K562 (cell line): ENCODE measurements at regions not wholly inside any gene's neighbourhood (a gene's known extent, or its start where the extent isn't known, plus 50 kb on each side); places are given as distances from the start of the nearest gene placed in this dataset.

Experiments used
- ATAC-seq: fragments of 200-7000 bp; cut with Tn5 transposase; 3 replicates; pipeline ENCODE4 v1.9.1; 2020; ENCODE audit warnings: moderate library complexity
- BruUV-seq: library from RNA; stranded (reverse); fragments of 400-500 nt; replicated peaks from 2 replicates; lab custom pipeline; 2021; lab: Mats Ljungman, UMichigan
- CTCF ChIA-PET: fragments of 300-600 bp; formaldehyde crosslinking; extraction: SDS; loops from one replicate; lab custom pipeline; 2021; ENCODE audit warnings: low intra/inter-chr PET ratio; lab: Yijun Ruan, JAX
- POLR2A ChIA-PET: fragments of 300-600, 350-650 bp; sonication (Branson Sonifier 250); formaldehyde crosslinking; extraction: SDS; loops from one replicate; lab custom pipeline; 2021; ENCODE audit warnings: antibody characterized with exemption, inconsistent platforms; lab: Yijun Ruan, JAX
- DNase-seq, 4 experiments: peaks; one replicate each; pipeline versions ENCODE4 v3.0.0 to v3.0.0-alpha.2; 2011 to 2018; ENCODE audit warnings: low spot score in 3 of 4, mixed read lengths in 3 of 4; ENCODE audit errors: extremely low read depth in 1 of 4
- FAIRE-seq: peaks from 2 replicates; lab custom pipeline; 2011; peaks lifted over from hg19 to GRCh38; lab: Jason Lieb, UNC
- H2AFZ ChIP-seq: 2 replicates; pipeline ENCODE4 v1.6.0; 2011; ENCODE audit warnings: low read depth, low read length, control low read depth, inconsistent platforms
- H3K27ac ChIP-seq: fragments of 200-600 bp; 3 replicates; pipeline ENCODE4 v1.8.0; 2011; ENCODE audit warnings: low read depth, mild to moderate bottlenecking, control low read depth, inconsistent platforms, low read length, moderate library complexity, mixed read lengths; ENCODE audit errors: extremely low read depth
- H3K27me3 ChIP-seq, 2 experiments: fragments of 300-600 bp in 1 of 2; 2 replicates in 1 of 2; 3 replicates in 1 of 2; pipeline versions ENCODE4 v1.6.0 to v1.8.0; 2011; ENCODE audit warnings: inconsistent platforms in 2 of 2, low read length in 2 of 2, mild to moderate bottlenecking in 1 of 2, mixed read lengths in 1 of 2, moderate library complexity in 1 of 2; ENCODE audit not compliant: control insufficient read depth in 2 of 2, insufficient read depth in 2 of 2
- H3K36me3 ChIP-seq: fragments of 300-600 bp; 3 replicates; pipeline ENCODE4 v1.8.0; 2011; ENCODE audit warnings: mild to moderate bottlenecking, low read length, inconsistent platforms; ENCODE audit not compliant: control insufficient read depth, insufficient read depth
- H3K4me1 ChIP-seq, 2 experiments: fragments of 200-600 bp in 1 of 2; replicated peaks in 1 of 2; 2 replicates in 1 of 2; 3 replicates in 1 of 2; pipeline versions ENCODE4 v1.5.1 to v1.8.0; 2011; ENCODE audit warnings: inconsistent platforms in 2 of 2, low read length in 2 of 2, mild to moderate bottlenecking in 1 of 2, mixed read lengths in 1 of 2, moderate library complexity in 1 of 2; ENCODE audit not compliant: control insufficient read depth in 2 of 2, insufficient read depth in 2 of 2
- H3K4me2 ChIP-seq: 2 replicates; pipeline ENCODE4 v1.6.1; 2011; ENCODE audit warnings: low read length, control low read depth, inconsistent platforms, mixed read lengths; ENCODE audit not compliant: insufficient read depth
- H3K4me3 ChIP-seq: fragments of 200-600 bp; sonication (generic), shearing (Covaris generic); 2 replicates; pipeline ENCODE4 v1.5.1; 2016; ENCODE audit warnings: control low read depth, inconsistent platforms
- H3K79me2 ChIP-seq: fragments of 200-600 bp; 3 replicates; pipeline ENCODE4 v1.8.0; 2011; ENCODE audit warnings: low read length, inconsistent platforms; ENCODE audit not compliant: control insufficient read depth, insufficient read depth
- H3K9ac ChIP-seq, 2 experiments: 2 replicates each; pipeline versions ENCODE4 v1.6.0 to v1.6.1; 2011; ENCODE audit warnings: low read depth in 2 of 2, low read length in 2 of 2, control low read depth in 1 of 2, inconsistent platforms in 1 of 2, mild to moderate bottlenecking in 1 of 2, mixed read lengths in 1 of 2; ENCODE audit not compliant: insufficient read depth in 1 of 2
- H3K9me1 ChIP-seq: one replicate; pipeline ENCODE4 v1.6.0; 2011; ENCODE audit warnings: inconsistent platforms, mild to moderate bottlenecking, low read length, moderate library complexity; ENCODE audit not compliant: control insufficient read depth, insufficient read depth
- H3K9me3 ChIP-seq: replicated peaks from 2 replicates; pipeline ENCODE4 v1.5.1; 2011; ENCODE audit warnings: low read depth, low read length, inconsistent platforms; ENCODE audit not compliant: control insufficient read depth, insufficient read depth
- H4K20me1 ChIP-seq: replicated peaks from 2 replicates; pipeline ENCODE4 v1.6.1; 2011; ENCODE audit warnings: low read length, inconsistent platforms, mixed read lengths; ENCODE audit not compliant: control insufficient read depth, insufficient read depth
- FOXK2 ChIP-seq, 2 experiments: fragments of 450-650 bp; IDR thresholded peaks in 1 of 2; conservative IDR thresholded peaks in 1 of 2; 2 replicates each; pipeline ENCODE4 v1.6.1; 2016; ENCODE audit warnings: low read depth in 2 of 2, mild to moderate bottlenecking in 1 of 2
- NCOA2 ChIP-seq, 2 experiments: fragments of 450-650 bp; IDR thresholded peaks; 2 replicates each; pipeline ENCODE4 v1.6.1; 2018; ENCODE audit warnings: mild to moderate bottlenecking in 2 of 2, moderate library complexity in 1 of 2; ENCODE audit not compliant: partially characterized antibody in 2 of 2
- SMAD2 ChIP-seq: fragments of 150-350 bp; IDR thresholded peaks from 2 replicates; pipeline ENCODE4 v1.6.1; 2014; ENCODE audit warnings: low read depth, mild to moderate bottlenecking, low read length
- TAF9B ChIP-seq: fragments of 450-650 bp; IDR thresholded peaks from 2 replicates; pipeline ENCODE4 v1.6.1; 2018; ENCODE audit warnings: mild to moderate bottlenecking; ENCODE audit not compliant: partially characterized antibody
- TCFL5 ChIP-seq: fragments of 250-450 bp; sonication (Bioruptor Pico); conservative IDR thresholded peaks from 2 replicates; pipeline ENCODE4 v1.6.1; 2021; ENCODE audit warnings: mild to moderate bottlenecking, moderate library complexity, matching md5 sums
- XRCC5 ChIP-seq: fragments of 200-400 bp; formaldehyde crosslinking; IDR thresholded peaks from 2 replicates; pipeline ENCODE4 v1.6.1; 2017; ENCODE audit warnings: low read depth, mild to moderate bottlenecking, low read length
- YY1 ChIP-seq, 3 experiments: IDR thresholded peaks; 2 replicates each; pipeline ENCODE4 v1.6.1; 2011; ENCODE audit warnings: low read length in 2 of 3, mild to moderate bottlenecking in 2 of 3, moderate library complexity in 2 of 3, borderline replicate concordance in 1 of 3, control low read depth in 1 of 3, low read depth in 1 of 3; ENCODE audit not compliant: insufficient read depth in 3 of 3, insufficient replicate concordance in 2 of 3, control insufficient read depth in 1 of 3, insufficient read length in 1 of 3; ENCODE audit errors: extremely low read depth in 1 of 3
- ZNF785 ChIP-seq: fragments of 250-450 bp; sonication (Bioruptor Pico); IDR thresholded peaks from 2 replicates; pipeline ENCODE4 v1.4.0; 2020; ENCODE audit warnings: mild to moderate bottlenecking
- WGBS: fragments of 100-300 bp; shearing (Covaris generic); methylation state at CpG from one replicate; pipeline ENCODE4 v1.1.6; 2016; ENCODE audit warnings: low coverage, mixed read lengths; ENCODE audit not compliant: insufficient coverage; ENCODE audit errors: missing lambda C conversion rate; 5-methylcytosine and 5-hydroxymethylcytosine counted together
- in situ Hi-C: fragments of 300-500 bp; cut with MboI; formaldehyde crosslinking; loops from 4 replicates; pipeline ENCODE4 v1.15.0; 2018; ENCODE audit warnings: inconsistent platforms, mixed read lengths
- intact Hi-C: fragments of 100-400 bp; cut with micrococcal nuclease; formaldehyde crosslinking; loops from 2 replicates; pipeline ENCODE4 v1.14.2; 2022
- TF ChIP-seq, protein P1 (sequence below): sonication (generic); formaldehyde crosslinking; IDR thresholded peaks from 2 replicates; pipeline ENCODE4 v1.8.0; 2022; ENCODE audit warnings: missing genetic modification reagents, mild to moderate bottlenecking, borderline replicate concordance
- TF ChIP-seq, protein P2 (sequence below): fragments of 250-450 bp; sonication (Bioruptor Pico); IDR thresholded peaks from 2 replicates; pipeline ENCODE4 v1.5.0; 2021; ENCODE audit warnings: mild to moderate bottlenecking, moderate library complexity
- TF ChIP-seq, protein P3 (sequence below): fragments of 250-450 bp; sonication (Bioruptor Pico); IDR thresholded peaks from 2 replicates; pipeline ENCODE4 v1.4.0; 2020; ENCODE audit warnings: borderline replicate concordance

DNA sequence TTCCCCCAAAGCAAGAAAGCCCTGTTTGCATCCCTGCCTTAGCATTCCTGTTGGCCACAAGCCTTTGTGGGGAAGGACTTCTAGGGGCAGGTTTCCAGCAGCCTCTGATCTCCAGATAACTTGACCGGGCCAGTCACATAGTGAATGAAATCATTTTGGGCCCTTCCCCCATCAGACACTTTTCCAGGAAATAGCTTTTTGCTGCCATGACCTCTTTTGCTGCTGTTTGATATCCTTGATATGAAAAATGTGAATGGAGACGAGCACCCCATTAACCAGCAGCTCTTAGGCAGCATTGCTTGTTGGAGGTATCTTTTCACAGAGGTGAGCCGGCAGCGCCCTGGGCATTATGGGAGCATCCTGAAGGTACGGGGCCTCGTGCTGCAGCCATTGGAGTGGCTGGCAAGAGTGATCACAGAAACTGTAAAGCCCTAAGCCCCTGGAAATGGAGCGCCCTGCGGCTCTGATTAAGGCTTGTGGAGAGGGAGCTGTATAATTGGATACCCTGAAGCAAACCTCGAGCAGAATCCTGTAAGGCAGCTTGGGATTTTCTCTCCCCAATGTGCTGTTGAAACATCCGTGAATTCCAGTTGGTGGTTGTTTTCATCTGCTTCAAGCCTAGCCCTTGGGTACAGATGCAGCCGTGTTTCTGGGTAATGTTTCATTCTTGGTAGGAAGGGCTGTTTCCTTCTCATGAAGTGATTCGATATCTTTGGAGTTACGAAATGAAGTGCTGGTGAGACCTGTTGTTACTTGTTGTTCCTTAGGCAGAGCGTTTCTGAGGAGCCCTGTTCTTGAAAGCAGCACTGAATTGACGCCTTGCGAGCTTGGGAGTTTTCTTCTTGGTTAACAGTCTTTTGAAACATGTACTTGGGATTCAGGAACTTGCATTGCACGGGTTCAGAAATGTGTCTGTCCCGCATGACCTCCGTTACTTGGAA lies 179.0 kb downstream of the PTEN start (continued):
- TF ChIP-seq, protein P1, sequence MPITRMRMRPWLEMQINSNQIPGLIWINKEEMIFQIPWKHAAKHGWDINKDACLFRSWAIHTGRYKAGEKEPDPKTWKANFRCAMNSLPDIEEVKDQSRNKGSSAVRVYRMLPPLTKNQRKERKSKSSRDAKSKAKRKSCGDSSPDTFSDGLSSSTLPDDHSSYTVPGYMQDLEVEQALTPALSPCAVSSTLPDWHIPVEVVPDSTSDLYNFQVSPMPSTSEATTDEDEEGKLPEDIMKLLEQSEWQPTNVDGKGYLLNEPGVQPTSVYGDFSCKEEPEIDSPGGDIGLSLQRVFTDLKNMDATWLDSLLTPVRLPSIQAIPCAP (CRISPR knock-in tag) = no peak

DNA sequence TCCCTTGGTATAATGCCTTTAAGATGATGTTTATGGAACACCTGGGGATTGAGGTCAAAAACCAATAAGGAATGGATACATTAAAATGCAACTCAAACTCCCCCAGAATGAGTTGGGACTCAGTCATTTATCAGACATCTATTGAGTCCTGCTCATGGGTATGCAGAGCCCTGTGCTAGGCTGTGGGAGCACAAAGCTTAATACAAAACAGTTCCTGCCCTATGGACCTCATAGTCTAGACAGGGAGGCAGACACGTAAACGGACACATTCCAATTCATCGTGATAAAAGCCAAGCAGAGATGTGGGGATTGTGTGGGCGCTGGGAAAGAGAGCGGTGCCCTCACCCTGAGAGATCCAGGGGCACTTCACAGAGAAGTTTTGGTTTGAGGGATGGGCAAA lies 181.7 kb downstream of the PTEN start:
- ChIA-PET POLR2A (no interaction called here), CTCF (no interaction called here)
- intact Hi-C loops = no loop called here
- no TSS peak for BruUV-seq
- Histone ChIP-seq H3K79me2 (no peaks in the 10 kb centered on the region), H3K36me3 (no peaks in the 10 kb centered on the region; the same call in 2 of the 3 replicates), H3K9me1 (no peaks in the 10 kb centered on the region), H2AFZ (no peak overlapping the region), H3K27me3 (no peaks in the 10 kb centered on the region), H3K9ac (no peak overlapping the region), H3K4me3 (no peak overlapping the region), H4K20me1 (no peaks in the 10 kb centered on the region), H3K27ac (no peak overlapping the region), H3K9me3 (no peaks in the 10 kb centered on the region), H3K4me1 (peaks cover 8 to 16% of the 10 kb centered on the region in 2 experiments), H3K4me2 (no peak overlapping the region)
- WGBS = 16% methylated on average over 5 of the region's 5 CpGs
- ATAC-seq = no peak
- DNase-seq = no peak
- FAIRE-seq = no peak
- in situ Hi-C loops = no loop called here
- TF ChIP-seq, protein P2, sequence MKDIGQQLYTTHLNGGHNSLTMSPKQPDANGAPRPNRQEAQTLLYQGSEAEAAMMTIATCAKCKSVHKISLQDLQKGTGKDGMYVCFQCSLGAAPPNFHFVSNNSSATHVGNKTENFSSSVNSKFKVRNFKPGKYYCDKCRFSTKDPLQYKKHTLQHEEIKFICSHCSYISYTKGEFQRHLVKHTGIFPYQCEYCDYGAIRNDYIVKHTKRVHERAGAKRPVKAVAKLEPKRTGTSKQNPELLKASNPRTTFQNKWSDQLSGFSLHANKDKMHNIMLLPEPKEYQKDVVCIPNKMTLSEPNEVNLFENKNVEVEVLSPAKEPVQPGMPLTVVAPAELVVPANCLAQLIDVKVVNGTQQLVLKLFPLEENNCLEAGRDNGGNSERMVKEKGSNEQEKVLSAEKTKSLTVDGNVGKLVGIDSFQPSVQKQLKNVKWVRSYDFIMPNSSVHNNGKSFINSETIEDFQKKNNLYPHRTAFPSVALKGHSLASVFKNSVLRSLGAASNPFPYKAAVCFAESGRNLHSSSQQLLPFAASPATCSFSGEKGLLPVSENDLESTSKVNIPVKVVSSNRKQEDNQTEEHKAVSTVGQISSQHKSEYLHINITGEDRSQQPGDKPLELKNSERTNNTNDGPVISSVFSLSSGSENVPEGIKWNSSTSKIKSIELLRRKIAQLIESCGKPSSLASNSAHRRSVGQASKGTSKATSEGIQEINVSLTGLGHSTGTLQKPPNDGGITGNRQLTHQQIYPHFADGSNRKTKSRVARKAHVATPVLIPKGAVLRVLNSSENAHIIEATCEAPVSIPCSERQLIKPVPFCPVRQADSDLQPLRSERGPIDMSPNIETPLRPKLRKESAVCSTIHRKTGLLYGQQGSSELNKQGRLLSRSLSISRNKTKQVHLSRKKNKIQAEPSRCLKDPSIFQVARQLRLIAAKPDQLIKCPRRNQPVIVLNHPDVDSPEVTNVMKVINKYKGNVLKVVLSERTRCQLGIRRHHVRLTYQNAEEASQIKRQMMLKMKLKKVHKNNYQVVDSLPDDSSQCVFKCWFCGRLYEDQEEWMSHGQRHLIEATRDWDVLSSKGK (CRISPR knock-in tag) = no peak
- TF ChIP-seq TCFL5 (CRISPR knock-in tag) (no peak), ZNF785 (CRISPR knock-in tag) (no peak), NCOA2 (IDR thresholded peaks at IDR 0.05; ENCODE audit: partially characterized antibody in 2 of 2) (no peak), SMAD2 (no peak), FOXK2 (conservative IDR thresholded peaks at IDR 0.05 in 1 of 2, IDR thresholded peaks at IDR 0.05 in 1 of 2; ENCODE audit: low read depth in 2 of 2) (no peak), XRCC5 (no peak), YY1 (IDR thresholded peaks at IDR 0.05; ENCODE audit: borderline replicate concordance in 1 of 3, control insufficient read depth in 1 of 3, extremely low read depth in 1 of 3, insufficient read depth in 3 of 3, insufficient read length in 1 of 3, insufficient replicate concordance in 2 of 3, low read depth in 1 of 3, low read length in 2 of 3) (no peak), TAF9B (no peak)
- TF ChIP-seq, protein P3, sequence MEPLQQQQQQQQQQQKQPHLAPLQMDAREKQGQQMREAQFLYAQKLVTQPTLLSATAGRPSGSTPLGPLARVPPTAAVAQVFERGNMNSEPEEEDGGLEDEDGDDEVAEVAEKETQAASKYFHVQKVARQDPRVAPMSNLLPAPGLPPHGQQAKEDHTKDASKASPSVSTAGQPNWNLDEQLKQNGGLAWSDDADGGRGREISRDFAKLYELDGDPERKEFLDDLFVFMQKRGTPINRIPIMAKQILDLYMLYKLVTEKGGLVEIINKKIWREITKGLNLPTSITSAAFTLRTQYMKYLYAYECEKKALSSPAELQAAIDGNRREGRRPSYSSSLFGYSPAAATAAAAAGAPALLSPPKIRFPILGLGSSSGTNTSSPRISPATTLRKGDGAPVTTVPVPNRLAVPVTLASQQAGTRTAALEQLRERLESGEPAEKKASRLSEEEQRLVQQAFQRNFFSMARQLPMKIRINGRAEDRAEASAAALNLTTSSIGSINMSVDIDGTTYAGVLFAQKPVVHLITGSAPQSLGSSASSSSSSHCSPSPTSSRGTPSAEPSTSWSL (CRISPR knock-in tag) = no peak
